Sciatic nerve (tissue), 2 donors: ENCODE measurements at regions not wholly inside any gene's neighbourhood (a gene's known extent, or its start where the extent isn't known, plus 50 kb on each side); places are given as distances from the start of the nearest gene placed in this dataset.

Experiments used
- ATAC-seq: fragments of 200-7000 bp; cut with Tn5 transposase; one replicate; pipeline ENCODE4 v1.9.1; 2020; ENCODE audit warnings: mild to moderate bottlenecking, moderate library complexity
- DNase-seq: peaks from one replicate; pipeline ENCODE4 v3.0.0-alpha.2; 2020; ENCODE audit warnings: low spot score
- intact Hi-C: fragments of 100-400 bp; cut with DNase I; formaldehyde crosslinking; loops from one replicate; pipeline ENCODE4 v1.14.2; 2022
- donor health status: DM: no; HTN: no; CAD: no.
- donor health status: DM: no; HTN: no; CAD: no.

DNA sequence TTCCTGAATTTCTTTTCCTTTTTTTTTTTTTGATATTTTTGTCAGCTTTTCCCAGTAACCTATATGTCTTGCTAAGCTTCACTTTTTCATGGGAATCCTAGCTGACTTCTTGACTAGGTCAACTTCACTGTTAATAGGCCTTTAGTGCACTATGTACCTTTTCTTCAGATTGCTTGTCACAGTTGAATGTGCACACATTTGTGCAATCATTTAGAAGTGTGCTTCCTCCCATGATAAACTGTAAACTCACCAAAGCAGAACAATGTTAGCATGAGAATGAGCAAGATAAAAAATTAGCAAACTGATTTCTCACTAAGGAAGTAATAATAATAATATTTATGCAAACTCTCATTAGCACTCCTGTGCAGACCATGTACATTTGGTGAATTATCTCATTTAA, 173.2 kb downstream of the PABPC4L start:
- ATAC-seq (no peak), DNase-seq (no peak)
- intact Hi-C loops, result no loop called here

- no peak for DNase-seq
- intact Hi-C loops, result no loop called here
- ATAC-seq, result no peak
These were observed 173.7 kb downstream of the PABPC4L start for GRCh38 chr4:134027931-134028330.

- intact Hi-C loops, result no loop called here
- DNase-seq (no peak), ATAC-seq (no peak)
These were observed 177.3 kb downstream of the PABPC4L start for GRCh38 chr4:134024251-134024650.

GRCh38 chr4:134019657-134020056, 181.9 kb downstream of the PABPC4L start:
- no peak for ATAC-seq
- no peak for DNase-seq
- intact Hi-C loops, result no loop called here

DNA sequence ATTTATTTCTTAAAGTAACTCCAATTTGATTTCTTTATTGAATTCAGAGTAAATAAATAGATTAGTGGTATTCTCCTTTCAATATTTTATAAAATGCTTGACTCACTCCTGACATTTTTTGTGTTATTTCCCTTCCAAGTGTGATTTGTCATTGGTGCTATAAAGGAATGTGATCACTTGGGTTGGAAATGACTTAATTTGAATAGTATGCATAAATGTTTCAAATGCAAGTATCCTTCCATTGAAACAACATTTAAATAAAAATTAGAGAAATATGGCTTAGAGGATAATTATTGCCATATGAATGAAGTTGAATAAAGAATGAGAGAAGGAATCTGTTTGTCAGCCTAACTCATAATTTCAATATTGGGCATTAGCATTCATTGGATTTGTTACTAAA, 182.7 kb downstream of the PABPC4L start:
- intact Hi-C loops, result no loop called here
- ATAC-seq (no peak), DNase-seq (no peak)

DNA sequence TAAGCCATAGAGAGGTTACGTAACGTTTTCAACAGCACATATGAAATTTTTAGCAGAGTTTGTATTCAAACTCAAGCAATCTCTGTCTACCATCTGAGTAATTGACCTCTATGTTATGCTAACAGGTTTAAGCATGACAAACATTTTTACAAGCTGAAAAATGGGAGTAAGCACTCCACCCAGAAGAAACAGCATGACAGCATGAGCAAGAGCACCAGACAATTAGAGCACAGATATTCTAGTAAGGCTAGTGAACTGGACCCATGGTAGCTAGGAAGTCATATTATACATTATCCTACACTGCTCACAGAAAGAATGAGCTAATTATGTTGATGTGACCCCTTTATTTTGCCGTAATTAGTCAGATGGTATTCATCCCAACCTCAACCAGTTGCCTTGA, 200.5 kb downstream of the PABPC4L start:
- intact Hi-C loops, result no loop called here
- no peak for DNase-seq
- ATAC-seq, result no peak

DNA sequence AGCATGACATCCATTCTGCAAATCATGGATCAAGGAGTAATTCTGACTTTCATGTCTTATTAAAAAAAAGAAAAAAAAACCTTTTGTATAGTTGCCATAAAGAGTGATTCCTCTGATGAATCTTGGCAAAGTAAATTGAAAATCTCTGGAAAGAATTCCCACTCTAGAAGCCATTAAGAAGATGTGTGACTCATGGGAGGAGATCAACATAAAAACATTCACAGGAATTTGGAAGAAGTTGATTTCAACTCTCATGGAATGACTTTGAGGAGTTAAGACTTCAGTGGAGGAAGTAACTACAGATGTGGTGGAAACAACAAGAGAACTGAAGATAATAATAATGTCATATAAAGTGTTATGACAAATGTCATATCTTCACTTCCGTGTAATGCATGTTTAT, 204.2 kb downstream of the PABPC4L start:
- no peak for ATAC-seq
- intact Hi-C loops, result no loop called here
- DNase-seq, result no peak

DNA sequence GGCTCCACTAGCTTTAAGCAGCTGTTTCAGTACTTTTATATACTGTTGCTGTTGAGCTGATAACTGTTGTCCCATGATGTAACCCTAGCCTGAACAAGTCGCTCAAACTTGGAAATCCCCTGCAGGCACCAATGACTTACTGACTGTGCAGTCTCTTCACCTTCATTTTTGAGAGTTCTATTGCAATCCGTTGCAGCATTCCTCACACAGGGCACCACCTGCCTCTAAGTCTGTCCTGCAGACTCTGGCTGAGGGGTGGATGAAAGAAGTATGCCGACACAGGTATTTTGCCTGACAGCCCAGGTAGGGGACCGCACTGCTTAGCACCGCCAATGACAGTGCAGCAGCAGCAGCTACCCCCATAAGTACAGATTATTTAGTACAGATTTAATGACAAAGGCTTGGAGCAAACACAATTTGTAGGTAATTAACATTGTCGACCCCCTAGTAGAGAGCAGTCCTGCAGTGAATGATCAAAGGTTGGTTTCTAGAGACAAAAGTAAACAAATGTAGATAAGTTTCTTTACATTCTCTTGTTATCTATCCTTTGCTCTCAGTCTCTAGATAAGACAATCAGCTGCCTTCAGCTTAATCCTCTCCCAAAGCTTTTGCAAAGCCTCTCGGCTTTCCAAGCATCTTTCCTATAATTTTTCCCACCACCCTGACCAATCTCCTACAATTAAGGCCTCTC, 205.0 kb downstream of the PABPC4L start:
- intact Hi-C loops, result no loop called here
- ATAC-seq (no peak), DNase-seq (no peak)

GRCh38 chr4:133995243-133995960, 206.2 kb downstream of the PABPC4L start:
- DNase-seq (no peak), ATAC-seq (no peak)
- intact Hi-C loops, result no loop called here

GRCh38 chr4:133982533-133983224, 218.9 kb downstream of the PABPC4L start:
- intact Hi-C loops, result no loop called here
- ATAC-seq (no peak), DNase-seq (no peak)

- DNase-seq (no peak), ATAC-seq (no peak)
- intact Hi-C loops, result no loop called here
These were observed 220.3 kb downstream of the PABPC4L start for GRCh38 chr4:133981327-133981726.

- no peak for DNase-seq
- intact Hi-C loops, result no loop called here
- no peak for ATAC-seq
These were observed 229.0 kb downstream of the PABPC4L start for GRCh38 chr4:133972586-133972985.

DNA sequence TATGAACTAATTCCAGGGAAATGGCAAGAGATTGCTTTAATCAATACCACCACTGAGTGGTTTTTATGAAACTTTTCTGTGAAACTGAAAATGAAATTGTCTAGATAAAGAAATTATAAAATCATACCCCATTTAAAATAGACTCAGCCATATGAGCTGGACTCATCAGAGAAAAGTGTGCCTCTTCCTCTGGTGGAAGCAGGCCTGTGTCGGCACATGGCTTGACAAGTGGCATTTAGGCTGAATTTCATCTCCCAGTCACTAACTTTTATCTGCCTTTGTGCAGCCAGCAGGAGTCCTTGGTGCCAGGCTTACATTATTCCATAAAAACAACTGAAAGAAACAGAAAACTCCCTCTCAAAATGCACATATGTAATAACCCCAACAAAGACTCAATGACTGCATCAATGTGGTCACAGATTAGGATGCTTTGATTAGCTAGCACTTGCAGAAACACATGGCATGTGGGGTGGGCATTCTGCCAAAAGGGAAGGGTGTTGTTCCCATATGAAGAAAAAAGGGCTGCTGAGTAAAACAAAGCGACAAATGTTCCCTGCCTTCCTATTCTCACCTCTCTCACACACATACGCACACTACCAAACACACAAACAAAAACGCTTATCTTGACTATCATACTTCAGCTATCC, 232.3 kb downstream of the PABPC4L start:
- ATAC-seq (no peak), DNase-seq (no peak)
- intact Hi-C loops, result no loop called here

DNA sequence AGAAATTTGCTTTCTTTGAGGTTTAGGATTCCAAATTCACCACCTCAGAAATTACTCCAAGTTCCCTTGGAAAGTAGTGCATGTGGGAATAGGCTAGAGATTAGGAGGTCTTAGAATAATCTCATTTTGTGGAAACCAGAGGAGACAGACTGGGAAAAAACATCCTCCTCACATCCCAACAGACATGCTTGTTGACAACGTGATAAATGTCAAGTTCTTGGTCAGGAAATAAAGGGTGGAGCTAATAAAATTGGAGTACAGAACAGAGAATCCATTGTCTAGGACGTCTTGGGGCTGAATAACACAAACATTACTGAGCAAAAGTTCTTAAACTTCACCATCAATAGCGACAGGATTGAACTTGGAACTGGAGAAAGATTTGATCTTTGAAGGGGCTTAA, 233.4 kb downstream of the PABPC4L start:
- intact Hi-C loops, result no loop called here
- DNase-seq, result no peak
- peak; percentile 58 for ATAC-seq

DNA sequence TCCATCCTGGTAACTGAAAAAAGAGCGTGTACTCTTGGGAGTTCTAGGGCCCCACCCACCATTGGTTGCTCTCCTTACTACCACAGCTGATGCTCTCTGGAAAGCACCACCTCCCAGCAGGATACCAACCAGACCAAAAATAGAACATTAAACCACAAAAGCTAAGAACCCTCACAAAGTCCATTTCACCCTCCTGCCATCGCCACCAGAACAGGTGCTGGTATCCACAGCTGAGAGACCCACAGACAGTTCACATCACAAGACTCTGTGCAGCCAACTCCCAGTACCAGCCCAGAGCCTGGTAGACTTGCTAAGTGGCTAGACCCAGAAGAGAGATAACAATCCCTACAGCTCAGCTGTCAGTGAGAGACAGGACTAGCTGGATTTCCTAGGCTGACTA, 240.6 kb downstream of the PABPC4L start:
- DNase-seq, result no peak
- intact Hi-C loops, result no loop called here

GRCh38 chr4:133943081-133943480, 258.5 kb downstream of the PABPC4L start:
- no peak for DNase-seq
- ATAC-seq, result no peak
- intact Hi-C loops, result no loop called here

More for the DNA sequence above, 240.6 kb downstream of the PABPC4L start:
- no peak for ATAC-seq

DNA sequence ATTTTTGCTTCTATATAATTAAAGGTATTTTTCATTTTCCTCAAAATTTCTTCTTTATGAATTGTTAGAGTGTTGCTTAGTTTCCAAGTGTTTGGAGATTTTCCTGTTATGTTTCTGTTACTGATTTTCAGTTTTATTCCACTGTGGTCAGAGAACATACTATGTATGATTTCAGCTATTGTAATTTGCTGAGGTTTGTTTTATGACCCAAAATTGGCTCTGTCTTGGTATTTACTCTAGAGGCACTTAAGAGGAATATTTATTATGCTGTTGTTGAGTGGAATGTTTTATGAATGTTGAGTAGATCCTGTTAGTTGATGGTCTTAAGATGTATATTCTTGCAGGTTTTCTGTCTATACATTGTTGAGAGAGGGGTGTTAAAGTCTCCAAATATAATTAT, 263.5 kb downstream of the PABPC4L start:
- intact Hi-C loops, result no loop called here
- DNase-seq, result no peak
- no peak for ATAC-seq

- intact Hi-C loops, result no loop called here
- DNase-seq (no peak), ATAC-seq (no peak)
These were observed 271.9 kb downstream of the PABPC4L start for GRCh38 chr4:133929531-133930239.
